GM12892 (cell line): ENCODE measurements at regions not wholly inside any gene's neighbourhood (a gene's known extent, or its start where the extent isn't known, plus 50 kb on each side); places are given as distances from the start of the nearest gene placed in this dataset.

Source experiments
- POLR2A ChIP-seq: IDR thresholded peaks from 2 replicates; pipeline ENCODE4 v1.6.1; 2011; ENCODE audit warnings: low read depth, low read length, control low read depth
- TAF1 ChIP-seq: IDR thresholded peaks from 2 replicates; pipeline ENCODE4 v1.6.1; 2011; ENCODE audit warnings: low read depth, mild to moderate bottlenecking, control low read depth, low read length, borderline replicate concordance

DNA sequence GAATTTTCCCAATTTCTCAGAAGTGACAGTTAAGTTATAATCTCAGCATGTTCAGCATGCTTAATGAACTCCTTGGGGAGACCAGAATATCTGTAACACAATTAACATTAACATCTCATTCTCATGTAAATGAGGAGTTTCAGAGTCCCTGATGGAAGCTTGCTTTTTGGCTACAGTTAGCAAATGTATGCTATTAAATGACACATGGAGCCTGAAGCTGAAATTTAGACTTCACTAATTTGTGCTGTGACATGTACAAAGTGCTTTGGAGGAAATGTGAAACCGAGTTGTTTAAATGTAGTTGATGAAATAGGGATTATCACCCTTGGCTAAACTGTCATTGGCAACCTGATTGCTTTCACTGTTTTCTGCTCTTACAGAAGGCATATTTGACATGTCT lies 2265.1 kb upstream of the PCDH20 start:
- TF ChIP-seq POLR2A: no peak
- TF ChIP-seq TAF1: no peak
